GM12878 (cell line): ENCODE measurements at regions not wholly inside any gene's neighbourhood (a gene's known extent, or its start where the extent isn't known, plus 50 kb on each side); places are given as distances from the start of the nearest gene placed in this dataset.

Experiments
- ATAC-seq: fragments of 200-7000 bp; cut with Tn5 transposase; 3 replicates; pipeline ENCODE4 v1.9.1; 2020; ENCODE audit warnings: mild to moderate bottlenecking, moderate library complexity
- BruUV-seq: library from RNA; stranded (reverse); fragments of 400-500 nt; replicated peaks from 2 replicates; lab custom pipeline; 2021; lab: Mats Ljungman, UMichigan
- CTCF ChIA-PET: fragments of 300-600 bp; sonication (Branson Sonifier 250); formaldehyde crosslinking; extraction: SDS; loops from one replicate; lab custom pipeline; 2021; ENCODE audit warnings: inconsistent platforms; lab: Yijun Ruan, JAX
- POLR2A ChIA-PET: fragments of 350-600 bp; formaldehyde crosslinking; extraction: SDS; loops from one replicate; lab custom pipeline; 2021; ENCODE audit warnings: inconsistent platforms; lab: Charles Lee
- RAD21 ChIA-PET: fragments of 300-600 bp; sonication (Branson Sonifier 250); formaldehyde crosslinking; loops from one replicate; lab custom pipeline; 2023; ENCODE audit warnings: antibody characterized with exemption; ENCODE audit not compliant: unreplicated experiment; lab: Charles Lee
- SMC1A ChIA-PET: fragments of 300-600 bp; sonication (Branson Sonifier 250); formaldehyde crosslinking; loops from one replicate; lab custom pipeline; 2023; ENCODE audit not compliant: unreplicated experiment, uncharacterized antibody; lab: Charles Lee
- DNase-seq: peaks from one replicate; pipeline ENCODE4 v3.0.0-alpha.2; 2011; ENCODE audit warnings: low read depth, low spot score
- FAIRE-seq: peaks from 3 replicates; lab custom pipeline; 2011; peaks lifted over from hg19 to GRCh38; lab: Jason Lieb, UNC
- H2AFZ ChIP-seq: 2 replicates; pipeline ENCODE4 v1.6.0; 2011; ENCODE audit warnings: low read depth, low read length, control low read depth; ENCODE audit not compliant: control insufficient read depth
- H3K27ac ChIP-seq: 2 replicates; pipeline ENCODE4 v1.5.1; 2011; ENCODE audit warnings: control low read depth; ENCODE audit not compliant: control insufficient read depth, insufficient read depth
- H3K27me3 ChIP-seq, 2 experiments: replicated peaks in 1 of 2; 2 replicates each; pipeline versions ENCODE4 v1.6.0 to v1.6.1; 2011; ENCODE audit warnings: low read length in 1 of 2; ENCODE audit not compliant: control insufficient read depth in 2 of 2, insufficient read depth in 2 of 2
- H3K36me3 ChIP-seq, 2 experiments: 2 replicates each; pipeline ENCODE4 v1.5.1; 2011; ENCODE audit warnings: low read length in 1 of 2; ENCODE audit not compliant: control insufficient read depth in 2 of 2, insufficient read depth in 2 of 2
- H3K4me1 ChIP-seq: 2 replicates; pipeline ENCODE4 v1.6.1; 2011; ENCODE audit warnings: mild to moderate bottlenecking, low read length, moderate library complexity, mixed read lengths; ENCODE audit not compliant: control insufficient read depth, insufficient read depth
- H3K4me2 ChIP-seq: 2 replicates; pipeline ENCODE4 v1.6.0; 2011; ENCODE audit warnings: control low read depth; ENCODE audit not compliant: control insufficient read depth, insufficient read depth
- H3K4me3 ChIP-seq: fragments of 200-600 bp; sonication (generic); 2 replicates; pipeline ENCODE4 v1.5.1; 2016
- H3K79me2 ChIP-seq: 2 replicates; pipeline ENCODE4 v1.6.0; 2011; ENCODE audit warnings: low read length; ENCODE audit not compliant: control insufficient read depth, insufficient read depth
- H3K9ac ChIP-seq: 2 replicates; pipeline ENCODE4 v1.8.0; 2011; ENCODE audit warnings: low read length, control low read depth, mixed read lengths; ENCODE audit not compliant: control insufficient read depth, insufficient read depth
- H3K9me3 ChIP-seq: replicated peaks from 3 replicates; pipeline ENCODE4 v1.5.1; 2011; ENCODE audit warnings: mild to moderate bottlenecking, low read length; ENCODE audit not compliant: control insufficient read depth, insufficient read depth
- H4K20me1 ChIP-seq: 2 replicates; pipeline ENCODE4 v1.6.0; 2011; ENCODE audit not compliant: control insufficient read depth, insufficient read depth
- ASH2L ChIP-seq: fragments of 300-600, 200-600 bp; sonication (generic); IDR thresholded peaks from 2 replicates; pipeline ENCODE4 v1.6.1; 2017; ENCODE audit warnings: low read depth, mild to moderate bottlenecking, borderline replicate concordance
- CBFB ChIP-seq: IDR thresholded peaks from 2 replicates; pipeline ENCODE4 v1.6.1; 2016; ENCODE audit warnings: antibody characterized with exemption, low read depth
- CREM ChIP-seq: IDR thresholded peaks from 2 replicates; pipeline ENCODE4 v1.6.1; 2014; ENCODE audit warnings: antibody characterized with exemption, low read depth
- CTCF ChIP-seq, 3 experiments: IDR thresholded peaks in 2 of 3; conservative IDR thresholded peaks in 1 of 3; 2 replicates each; pipeline ENCODE4 v1.5.1; 2011; ENCODE audit warnings: low read depth in 3 of 3, low read length in 3 of 3, mild to moderate bottlenecking in 3 of 3, control low read depth in 2 of 3, moderate library complexity in 2 of 3, inconsistent platforms in 1 of 3, mixed read lengths in 1 of 3; ENCODE audit not compliant: control insufficient read depth in 2 of 3, insufficient read depth in 1 of 3; ENCODE audit errors: extremely low read depth in 1 of 3
- EZH2 ChIP-seq: IDR thresholded peaks from 2 replicates; pipeline ENCODE4 v1.6.1; 2012; ENCODE audit warnings: low read depth, mild to moderate bottlenecking, control low read depth, inconsistent platforms, low read length, borderline replicate concordance; ENCODE audit not compliant: control insufficient read depth
- MTA3 ChIP-seq: IDR thresholded peaks from 2 replicates; pipeline ENCODE4 v1.6.1; 2012; ENCODE audit warnings: low read length, inconsistent platforms, borderline replicate concordance
- NBN ChIP-seq: fragments of 450-650 bp; IDR thresholded peaks from 2 replicates; pipeline ENCODE4 v1.6.1; 2016
- NFYA ChIP-seq: IDR thresholded peaks from 2 replicates; pipeline ENCODE4 v1.6.1; 2011; ENCODE audit warnings: low read depth, mild to moderate bottlenecking, low read length, improper control_type of control experiment, borderline replicate concordance
- POLR2AphosphoS2 ChIP-seq: IDR thresholded peaks from 2 replicates; pipeline ENCODE4 v1.6.1; 2011; ENCODE audit warnings: low read depth, mild to moderate bottlenecking, low read length, improper control_type of control experiment, moderate library complexity
- RB1 ChIP-seq: fragments of 450-650 bp; formaldehyde crosslinking; IDR thresholded peaks from 2 replicates; pipeline ENCODE4 v1.6.1; 2017; ENCODE audit warnings: mild to moderate bottlenecking, borderline replicate concordance
- RBBP5 ChIP-seq: fragments of 200-600 bp; sonication (generic); conservative IDR thresholded peaks from 2 replicates; pipeline ENCODE4 v1.6.1; 2016
- SPI1 ChIP-seq: IDR thresholded peaks from 2 replicates; pipeline ENCODE4 v1.6.1; 2011; ENCODE audit warnings: low read depth, mild to moderate bottlenecking, low read length, moderate library complexity, borderline replicate concordance; ENCODE audit not compliant: insufficient read depth
- STAT1 ChIP-seq: fragments of 450-650 bp; conservative IDR thresholded peaks from 2 replicates; pipeline ENCODE4 v1.6.1; 2014; ENCODE audit warnings: antibody characterized with exemption, mild to moderate bottlenecking
- SUZ12 ChIP-seq: fragments of 200-600 bp; sonication (generic); IDR thresholded peaks from one replicate; pipeline ENCODE4 v1.6.1; 2018; ENCODE audit warnings: antibody characterized with exemption, mild to moderate bottlenecking; ENCODE audit not compliant: unreplicated experiment
- ZNF384 ChIP-seq: IDR thresholded peaks from 2 replicates; pipeline ENCODE4 v1.6.1; 2012; ENCODE audit warnings: low read depth, mild to moderate bottlenecking, low read length, improper control_type of control experiment, borderline replicate concordance
- WGBS: methylation state at CpG from one replicate; pipeline ENCODE4 v1.1.6; 2016; ENCODE audit warnings: low lambda C conversion rate; ENCODE audit not compliant: insufficient replicate concordance, insufficient coverage; ENCODE audit errors: missing lambda C conversion rate; 5-methylcytosine and 5-hydroxymethylcytosine counted together
- in situ Hi-C: fragments of 300-500 bp; cut with MboI; formaldehyde crosslinking; loops from 9 replicates; pipeline ENCODE4 v1.14.3; 2018; ENCODE audit warnings: mixed read lengths
- intact Hi-C: fragments of 100-400 bp; cut with micrococcal nuclease; formaldehyde crosslinking; loops from one replicate; pipeline ENCODE4 v1.14.2; 2022; ENCODE audit not compliant: unreplicated experiment
- TF ChIP-seq, protein P1 (sequence below): fragments of 450-650 bp; conservative IDR thresholded peaks from 2 replicates; pipeline ENCODE4 v1.6.1; 2017; ENCODE audit warnings: mild to moderate bottlenecking, moderate library complexity

DNA sequence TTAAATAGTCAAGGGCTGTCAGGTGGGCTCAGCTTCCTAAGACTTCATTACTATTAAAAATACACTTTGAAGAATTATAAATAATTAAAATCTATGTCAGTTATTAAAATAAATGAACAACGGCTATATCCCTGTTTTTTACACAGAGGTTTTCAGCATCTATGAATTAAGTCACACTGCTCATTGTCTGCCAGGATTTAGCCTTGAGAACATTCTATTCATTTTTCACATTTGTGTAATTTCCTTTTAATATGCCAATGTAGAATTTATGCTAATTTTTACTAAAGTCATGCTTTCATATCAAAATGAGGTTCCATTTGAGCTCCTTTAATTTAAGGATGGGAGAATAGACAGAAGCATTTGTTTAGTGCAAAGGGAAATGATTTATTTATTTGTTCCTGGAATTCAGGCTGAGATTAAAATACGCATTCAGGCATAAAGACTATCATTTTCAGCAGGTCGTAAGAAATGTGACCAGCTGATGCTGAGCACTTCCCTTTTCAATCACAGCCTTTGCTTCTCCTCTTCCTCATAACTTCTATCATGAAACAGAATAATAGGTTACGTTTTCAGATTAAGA, 345.1 kb downstream of the MFSD1 start:
- H3K4me2 ChIP-seq, result no peak overlapping the region
- H4K20me1 ChIP-seq, result no peaks in the 10 kb centered on the region
- no peak for FAIRE-seq
- no peak overlapping the region for H2AFZ ChIP-seq
- in situ Hi-C loops, result no loop called here
- 8% methylated on average over 4 of the region's 4 CpGs for WGBS
- ChIA-PET CTCF (no interaction called here), SMC1A (interaction anchor here (1.1 to 1.2 kb wide), 2 partner anchors 18 to 102 kb away, joined by 3 to 4 read pairs; no protein-coding TSS in a partner anchor), POLR2A (no interaction called here), RAD21 (no interaction called here)
- TF ChIP-seq SUZ12 (no peak), RB1 (no peak), MTA3 (no peak), POLR2AphosphoS2 (no peak), NBN (no peak)
- TF ChIP-seq, protein P1, sequence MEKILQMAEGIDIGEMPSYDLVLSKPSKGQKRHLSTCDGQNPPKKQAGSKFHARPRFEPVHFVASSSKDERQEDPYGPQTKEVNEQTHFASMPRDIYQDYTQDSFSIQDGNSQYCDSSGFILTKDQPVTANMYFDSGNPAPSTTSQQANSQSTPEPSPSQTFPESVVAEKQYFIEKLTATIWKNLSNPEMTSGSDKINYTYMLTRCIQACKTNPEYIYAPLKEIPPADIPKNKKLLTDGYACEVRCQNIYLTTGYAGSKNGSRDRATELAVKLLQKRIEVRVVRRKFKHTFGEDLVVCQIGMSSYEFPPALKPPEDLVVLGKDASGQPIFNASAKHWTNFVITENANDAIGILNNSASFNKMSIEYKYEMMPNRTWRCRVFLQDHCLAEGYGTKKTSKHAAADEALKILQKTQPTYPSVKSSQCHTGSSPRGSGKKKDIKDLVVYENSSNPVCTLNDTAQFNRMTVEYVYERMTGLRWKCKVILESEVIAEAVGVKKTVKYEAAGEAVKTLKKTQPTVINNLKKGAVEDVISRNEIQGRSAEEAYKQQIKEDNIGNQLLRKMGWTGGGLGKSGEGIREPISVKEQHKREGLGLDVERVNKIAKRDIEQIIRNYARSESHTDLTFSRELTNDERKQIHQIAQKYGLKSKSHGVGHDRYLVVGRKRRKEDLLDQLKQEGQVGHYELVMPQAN, result no peak
- H3K79me2 ChIP-seq, result no peaks in the 10 kb centered on the region
- no peaks in the 10 kb centered on the region; a peak in 1 of 4 replicates for H3K27me3 ChIP-seq
- H3K9ac ChIP-seq, result no peak overlapping the region
- H3K4me1 ChIP-seq, result no peaks in the 10 kb centered on the region
- ATAC-seq, result no peak
- no peak overlapping the region for H3K4me3 ChIP-seq
- H3K9me3 ChIP-seq, result no peaks in the 10 kb centered on the region
- intact Hi-C loops, result no loop called here
- no peak overlapping the region for H3K27ac ChIP-seq
- no peaks in the 10 kb centered on the region for H3K36me3 ChIP-seq
- BruUV-seq, result no TSS peak
- no peak for DNase-seq

DNA sequence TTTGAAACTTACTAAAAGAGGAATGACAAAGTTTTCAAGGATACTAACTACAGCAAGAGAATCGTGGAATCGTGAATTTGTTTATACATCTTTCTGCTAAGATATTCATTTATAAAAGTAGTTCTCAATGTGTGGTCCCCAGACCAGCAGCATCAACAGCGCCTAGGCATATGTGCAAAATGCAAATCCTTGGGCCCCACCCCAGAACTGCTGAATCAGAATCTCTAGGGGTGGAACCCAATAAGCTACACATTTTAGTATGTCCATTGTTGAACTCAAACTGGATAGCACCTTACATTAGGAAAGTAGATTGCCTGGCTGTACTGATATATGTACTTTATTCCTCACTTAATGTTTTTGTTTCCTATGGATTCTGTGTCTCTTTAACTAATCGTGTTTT, 346.0 kb downstream of the MFSD1 start:
- Histone ChIP-seq H3K36me3 (no peaks in the 10 kb centered on the region), H3K27ac (no peak overlapping the region), H3K9ac (no peak overlapping the region), H3K4me3 (no peak overlapping the region), H4K20me1 (no peaks in the 10 kb centered on the region), H3K79me2 (no peaks in the 10 kb centered on the region), H3K4me1 (no peaks in the 10 kb centered on the region), H3K27me3 (no peaks in the 10 kb centered on the region; a peak in 1 of 4 replicates), H3K4me2 (no peak overlapping the region), H3K9me3 (no peaks in the 10 kb centered on the region), H2AFZ (no peak overlapping the region)
- ChIA-PET CTCF (no interaction called here), POLR2A (no interaction called here), RAD21 (no interaction called here), SMC1A (no interaction called here)
- in situ Hi-C loops (no loop called here), intact Hi-C loops (no loop called here)
- DNase-seq (no peak), ATAC-seq (no peak), FAIRE-seq (no peak)
- no TSS peak for BruUV-seq
- WGBS, result 53% methylated on average over 4 of the region's 4 CpGs
- TF ChIP-seq ZNF384, result no peak
- no peak for TF ChIP-seq CTCF (IDR thresholded peaks at IDR 0.05 in 2 of 3, conservative IDR thresholded peaks at IDR 0.05 in 1 of 3; ENCODE audit: control insufficient read depth in 2 of 3, extremely low read depth in 1 of 3, insufficient read depth in 1 of 3, low read depth in 3 of 3, low read length in 3 of 3)
- no peak for TF ChIP-seq RBBP5
- TF ChIP-seq NFYA, result no peak
- no peak for TF ChIP-seq STAT1
- no peak for TF ChIP-seq CREM
- no peak for TF ChIP-seq SPI1
- TF ChIP-seq EZH2, result no peak
- no peak for TF ChIP-seq CBFB
- no peak for TF ChIP-seq ASH2L
